Adrenal gland (tissue), 9 donors: ENCODE measurements at regions not wholly inside any gene's neighbourhood (a gene's known extent, or its start where the extent isn't known, plus 50 kb on each side); places are given as distances from the start of the nearest gene placed in this dataset.

Experiments
- DNase-seq, 7 donors: peaks; one replicate each; pipeline ENCODE4 v3.0.0-alpha.2; 2019 to 2020
- H3K27ac ChIP-seq, 5 donors: fragments of 200-600 bp; sonication (generic) in 4 of 5; 1 replicate in 3 of 5; 2 replicates in 2 of 5; pipeline versions ENCODE4 v1.5.1 to v1.8.0; 2016 to 2020; ENCODE audit warnings: mild to moderate bottlenecking in 1 of 5
- H3K27me3 ChIP-seq: fragments of 200-600 bp; 2 replicates; pipeline ENCODE4 v1.8.0; 2021
- H3K36me3 ChIP-seq, 2 donors: fragments of 200-600 bp; replicated peaks in 1 of 2; 1 replicate in 1 of 2; 2 replicates in 1 of 2; pipeline versions ENCODE4 v1.5.1 to v1.8.0; 2018 to 2022
- H3K4me1 ChIP-seq, 2 donors: fragments of 200-600 bp; replicated peaks in 1 of 2; 1 replicate in 1 of 2; 2 replicates in 1 of 2; pipeline versions ENCODE4 v1.5.1 to v1.8.0; 2018 to 2021
- H3K4me3 ChIP-seq, 4 donors: fragments of 200-600 bp; sonication (generic) in 3 of 4; one replicate each; pipeline ENCODE4 v1.5.1; 2016 to 2018
- H3K9me3 ChIP-seq, 3 donors: fragments of 200-600 bp; sonication (generic) in 1 of 3; replicated peaks in 1 of 3; 1 replicate in 2 of 3; 2 replicates in 1 of 3; pipeline versions ENCODE4 v1.5.1 to v1.8.0; 2016 to 2021
- CTCF ChIP-seq, 6 experiments: fragments of 450-650 bp in 4 of 6; fragments of 200-600 bp in 2 of 6; sonication (generic) in 1 of 6; IDR thresholded peaks; 1 replicate in 5 of 6; 2 replicates in 1 of 6; pipeline versions ENCODE4 v1.5.1 to v1.8.0; 2016 to 2021; ENCODE audit warnings: antibody characterized with exemption in 6 of 6, mild to moderate bottlenecking in 2 of 6, moderate library complexity in 1 of 6
- POLR2A ChIP-seq, 2 donors: fragments of 450-650 bp; IDR thresholded peaks; one replicate each; pipeline ENCODE4 v1.6.1; 2017; ENCODE audit warnings: antibody characterized with exemption in 2 of 2, mild to moderate bottlenecking in 2 of 2, moderate library complexity in 1 of 2
- WGBS, 4 donors: extraction: QIAGEN DNeasy Blood & Tissue Kit in 2 of 4; methylation state at CpG; one replicate each; pipeline versions ENCODE4 v1.1.5 to v1.1.7; 2013 to 2017; 5-methylcytosine and 5-hydroxymethylcytosine counted together
- intact Hi-C, 2 donors: fragments of 100-400 bp; cut with DNase I; formaldehyde crosslinking; loops; one replicate each; pipeline versions ENCODE4 v1.14.1 to v1.15.0; 2022 to 2023
- donor health status: healthy with polysubstance abuse.
- donor health status: Bipolar disorder and iron deficiency.
- donor health status: DM: yes; HTN: yes; CAD: no.
- donor health status: DM: no; HTN: no; CAD: no.
- donor health status: DM: no; HTN: no; CAD: no.

DNA sequence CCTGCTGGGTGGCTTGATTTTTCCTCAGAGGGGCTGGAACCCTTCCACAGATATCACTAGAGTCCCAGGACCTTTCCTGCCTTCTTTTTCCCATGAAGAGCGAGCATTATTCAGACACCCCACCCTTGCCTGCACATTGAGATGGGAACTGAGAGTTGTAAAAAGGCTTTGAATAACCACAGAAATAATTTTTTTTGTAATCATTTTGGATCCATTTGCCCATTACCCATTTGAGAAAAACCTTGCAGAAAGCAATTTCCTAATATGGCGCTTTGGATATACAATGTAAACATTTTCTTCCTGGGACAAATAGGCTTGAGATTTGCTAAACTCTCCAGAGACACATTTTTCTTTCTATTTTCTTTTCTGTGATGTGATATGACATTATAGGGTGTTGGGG, 250.6 kb downstream of the MSRB3 start:
- Histone ChIP-seq H3K4me1 (no peaks in the 10 kb centered on the region), H3K27ac (no peak overlapping the region), H3K4me3 (no peak overlapping the region), H3K36me3 (no peaks in the 10 kb centered on the region), H3K27me3 (no peaks in the 10 kb centered on the region), H3K9me3 (no peaks in the 10 kb centered on the region)
- DNase-seq, result no peak
- intact Hi-C loops, result no loop called here
- no peak for TF ChIP-seq POLR2A (IDR thresholded peaks at IDR 0.05)
- no peak for TF ChIP-seq CTCF (IDR thresholded peaks at IDR 0.05)
- 91 to 98% (median 96%) methylated on average over 2 of the region's 2 CpGs for WGBS, 4 donors

GRCh38 chr12:65529771-65530435, 251.4 kb downstream of the MSRB3 start:
- Histone ChIP-seq H3K27ac (no peak overlapping the region), H3K9me3 (no peaks in the 10 kb centered on the region), H3K36me3 (no peaks in the 10 kb centered on the region), H3K4me3 (no peak overlapping the region), H3K4me1 (no peaks in the 10 kb centered on the region), H3K27me3 (no peaks in the 10 kb centered on the region)
- 83 to 92% (median 89%) methylated on average over 7 of the region's 7 CpGs for WGBS, 4 donors
- DNase-seq, result no peak
- intact Hi-C loops, result no loop called here
- TF ChIP-seq CTCF (IDR thresholded peaks at IDR 0.05) (no peak), POLR2A (IDR thresholded peaks at IDR 0.05) (no peak)

- Histone ChIP-seq H3K27ac (no peak overlapping the region), H3K36me3 (no peaks in the 10 kb centered on the region), H3K4me1 (no peaks in the 10 kb centered on the region), H3K9me3 (no peaks in the 10 kb centered on the region), H3K27me3 (no peaks in the 10 kb centered on the region), H3K4me3 (no peak overlapping the region)
- DNase-seq, result no peak
- WGBS, 4 donors, result 72 to 95% (median 85%) methylated on average over 2 of the region's 2 CpGs
- intact Hi-C loops, result no loop called here
- TF ChIP-seq CTCF (IDR thresholded peaks at IDR 0.05), result no peak
- no peak for TF ChIP-seq POLR2A (IDR thresholded peaks at IDR 0.05)
Measured at GRCh38 chr12:65532162-65532561, 253.7 kb downstream of the MSRB3 start.

DNA sequence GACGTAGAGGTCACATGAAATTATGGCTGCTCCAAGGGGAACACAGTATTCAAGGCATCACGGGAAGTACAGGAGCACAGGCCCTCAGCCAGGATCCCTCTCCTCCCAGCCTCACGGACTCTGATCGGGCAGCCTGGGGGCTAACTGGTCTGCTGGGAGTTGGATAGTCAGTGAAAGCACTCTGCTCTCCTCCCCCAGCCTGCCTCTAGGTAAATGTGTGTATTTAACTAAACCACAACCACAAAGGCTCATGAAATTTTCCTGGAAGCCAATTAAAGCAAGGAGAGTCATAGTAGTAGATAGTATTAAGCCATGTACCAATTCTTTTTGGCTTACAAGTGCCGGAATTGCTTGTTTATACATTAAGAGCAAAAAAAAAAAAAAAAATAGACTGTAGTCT, 254.3 kb downstream of the MSRB3 start:
- no peak overlapping the region for H3K27ac ChIP-seq
- no peaks in the 10 kb centered on the region for H3K4me1 ChIP-seq
- WGBS, 4 donors, result 73 to 84% (median 79%) methylated on average over 5 of the region's 5 CpGs
- intact Hi-C loops, result no loop called here
- no peaks in the 10 kb centered on the region for H3K36me3 ChIP-seq
- H3K27me3 ChIP-seq, result no peaks in the 10 kb centered on the region
- no peaks in the 10 kb centered on the region for H3K9me3 ChIP-seq
- no peak for DNase-seq
- TF ChIP-seq CTCF (IDR thresholded peaks at IDR 0.05) (no peak), POLR2A (IDR thresholded peaks at IDR 0.05) (no peak)
- H3K4me3 ChIP-seq, result no peak overlapping the region
